HepG2 (cell line): ENCODE measurements at regions not wholly inside any gene's neighbourhood (a gene's known extent, or its start where the extent isn't known, plus 50 kb on each side); places are given as distances from the start of the nearest gene placed in this dataset.

Source experiments
- ATAC-seq: fragments of 200-7000 bp; cut with Tn5 transposase; 3 replicates; pipeline ENCODE4 v1.9.1; 2020; ENCODE audit warnings: mild to moderate bottlenecking, moderate library complexity
- BruUV-seq: library from RNA; stranded (reverse); fragments of 400-500 nt; replicated peaks from 2 replicates; lab custom pipeline; 2021; lab: Mats Ljungman, UMichigan
- CTCF ChIA-PET: fragments of 300-600 bp; formaldehyde crosslinking; extraction: SDS; loops from one replicate; lab custom pipeline; 2021; ENCODE audit warnings: low total read pairs, inconsistent platforms, low intra/inter-chr PET ratio; lab: Yijun Ruan, JAX
- POLR2A ChIA-PET: fragments of 350-600 bp; sonication (Branson Sonifier 250); formaldehyde crosslinking; loops from one replicate; lab custom pipeline; 2020; ENCODE audit warnings: antibody characterized with exemption, inconsistent platforms; lab: Yijun Ruan, JAX
- DNase-seq: peaks from one replicate; pipeline ENCODE4 v3.0.0-alpha.2; 2015; ENCODE audit warnings: low spot score
- FAIRE-seq: peaks from 3 replicates; lab custom pipeline; 2011; peaks lifted over from hg19 to GRCh38; lab: Jason Lieb, UNC
- H2AFZ ChIP-seq: one replicate; pipeline ENCODE4 v1.6.1; 2011; ENCODE audit warnings: low read length, inconsistent platforms
- H3K27ac ChIP-seq: fragments of 300-600 bp; 3 replicates; pipeline ENCODE4 v1.8.0; 2011; ENCODE audit warnings: mixed run types, mild to moderate bottlenecking, mixed read lengths, low read length, inconsistent platforms; ENCODE audit not compliant: insufficient read depth; ENCODE audit errors: extremely low read length
- H3K27me3 ChIP-seq, 2 experiments: fragments of 200-600 bp in 1 of 2; 2 replicates in 1 of 2; 3 replicates in 1 of 2; pipeline versions ENCODE4 v1.6.0 to v1.8.0; 2011; ENCODE audit warnings: low read length in 2 of 2, mild to moderate bottlenecking in 2 of 2, moderate library complexity in 2 of 2, inconsistent platforms in 1 of 2; ENCODE audit not compliant: insufficient read depth in 2 of 2, control insufficient read depth in 1 of 2
- H3K36me3 ChIP-seq, 2 experiments: fragments of 200-600 bp in 1 of 2; replicated peaks in 1 of 2; 2 replicates in 1 of 2; 3 replicates in 1 of 2; pipeline versions ENCODE4 v1.5.1 to v1.8.0; 2011; ENCODE audit warnings: low read length in 2 of 2, inconsistent platforms in 1 of 2; ENCODE audit not compliant: insufficient read depth in 2 of 2, control insufficient read depth in 1 of 2
- H3K4me1 ChIP-seq: 2 replicates; pipeline ENCODE4 v1.5.1; 2012; ENCODE audit warnings: low read length, inconsistent platforms; ENCODE audit not compliant: insufficient read depth
- H3K4me2 ChIP-seq: 2 replicates; pipeline ENCODE4 v1.6.0; 2011; ENCODE audit warnings: low read depth, low read length, inconsistent platforms
- H3K4me3 ChIP-seq, 3 experiments: fragments of 200-600 bp in 1 of 3; sonication (generic), shearing (Covaris generic) in 1 of 3; replicated peaks in 1 of 3; 2 replicates each; pipeline ENCODE4 v1.5.1; 2011 to 2016; ENCODE audit warnings: low read length in 3 of 3, inconsistent platforms in 2 of 3, low read depth in 2 of 3, mild to moderate bottlenecking in 2 of 3, control low read depth in 1 of 3, mixed read lengths in 1 of 3; ENCODE audit not compliant: insufficient read depth in 1 of 3
- H3K79me2 ChIP-seq: one replicate; pipeline ENCODE4 v1.6.1; 2011; ENCODE audit warnings: low read length, inconsistent platforms; ENCODE audit not compliant: insufficient read depth
- H3K9ac ChIP-seq: 2 replicates; pipeline ENCODE4 v1.6.0; 2011; ENCODE audit warnings: mild to moderate bottlenecking, low read depth, low read length, inconsistent platforms; ENCODE audit not compliant: insufficient read depth
- H3K9me3 ChIP-seq: 2 replicates; pipeline ENCODE4 v1.5.1; 2012; ENCODE audit warnings: mild to moderate bottlenecking, low read length
- H4K20me1 ChIP-seq: 2 replicates; pipeline ENCODE4 v1.6.0; 2011; ENCODE audit warnings: inconsistent platforms, mild to moderate bottlenecking, low read length, moderate library complexity; ENCODE audit not compliant: insufficient read depth
- ARHGAP35 ChIP-seq: sonication (generic); formaldehyde crosslinking; IDR thresholded peaks from 2 replicates; pipeline ENCODE4 v1.9.0; 2022; ENCODE audit warnings: mild to moderate bottlenecking, inconsistent platforms, moderate library complexity, missing genetic modification reagents, borderline replicate concordance
- ATF7 ChIP-seq, 2 experiments: fragments of 450-650 bp in 1 of 2; sonication (generic) in 1 of 2; formaldehyde crosslinking in 1 of 2; IDR thresholded peaks; 2 replicates each; pipeline versions ENCODE4 v1.4.0 to v1.6.1; 2016 to 2020; ENCODE audit warnings: antibody characterized with exemption in 1 of 2, mild to moderate bottlenecking in 1 of 2, missing genetic modification reagents in 1 of 2
- CHD2 ChIP-seq: IDR thresholded peaks from 2 replicates; pipeline ENCODE4 v1.6.1; 2011; ENCODE audit warnings: low read depth, low read length, improper control_type of control experiment
- CREB1 ChIP-seq, 2 experiments: fragments of 450-650 bp in 1 of 2; IDR thresholded peaks; 2 replicates each; pipeline ENCODE4 v1.6.1; 2016 to 2017; ENCODE audit warnings: control low read depth in 1 of 2, mild to moderate bottlenecking in 1 of 2, missing compliant biosample characterization in 1 of 2, missing genetic modification characterization in 1 of 2
- CREM ChIP-seq, 2 experiments: sonication (generic) in 1 of 2; formaldehyde crosslinking in 1 of 2; IDR thresholded peaks; 2 replicates each; pipeline versions ENCODE4 v1.4.0 to v1.6.1; 2016 to 2020; ENCODE audit warnings: antibody characterized with exemption in 1 of 2, mild to moderate bottlenecking in 1 of 2, missing genetic modification reagents in 1 of 2
- DNMT1 ChIP-seq: sonication (generic); formaldehyde crosslinking; IDR thresholded peaks from 2 replicates; pipeline ENCODE4 v1.5.1; 2020; ENCODE audit warnings: mild to moderate bottlenecking, missing genetic modification reagents
- KDM6A ChIP-seq: IDR thresholded peaks from 2 replicates; pipeline ENCODE4 v1.6.1; 2016; ENCODE audit warnings: low read depth
- MBD4 ChIP-seq: IDR thresholded peaks from 2 replicates; pipeline ENCODE4 v1.6.1; 2012; ENCODE audit warnings: low read length, inconsistent platforms, borderline replicate concordance
- NR2C2 ChIP-seq: sonication (generic); formaldehyde crosslinking; IDR thresholded peaks from 2 replicates; pipeline ENCODE4 v1.4.0; 2020; ENCODE audit warnings: missing genetic modification reagents, mild to moderate bottlenecking, moderate library complexity, borderline replicate concordance
- RARG ChIP-seq: sonication (generic); formaldehyde crosslinking; IDR thresholded peaks from 2 replicates; pipeline ENCODE4 v1.4.0; 2020; ENCODE audit warnings: low read depth, mild to moderate bottlenecking, missing genetic modification reagents
- RBFOX2 ChIP-seq: fragments of 200-400 bp; formaldehyde crosslinking; IDR thresholded peaks from 2 replicates; pipeline ENCODE4 v1.6.1; 2017; ENCODE audit warnings: low read depth, mild to moderate bottlenecking, low read length
- RNF2 ChIP-seq: fragments of 450-650 bp; conservative IDR thresholded peaks from 2 replicates; pipeline ENCODE4 v1.6.1; 2016; ENCODE audit warnings: low read depth
- SMARCE1 ChIP-seq: fragments of 450-650 bp; IDR thresholded peaks from 2 replicates; pipeline ENCODE4 v1.6.1; 2017; ENCODE audit warnings: borderline replicate concordance
- TCF7 ChIP-seq: sonication (generic); IDR thresholded peaks from 2 replicates; pipeline ENCODE4 v1.6.1; 2016; ENCODE audit warnings: antibody characterized with exemption, low read depth
- ZKSCAN8 ChIP-seq: IDR thresholded peaks from 2 replicates; pipeline ENCODE4 v1.6.1; 2016; ENCODE audit warnings: borderline replicate concordance, missing genetic modification reagents, missing compliant biosample characterization
- ZNF260 ChIP-seq: sonication (generic); formaldehyde crosslinking; IDR thresholded peaks from 2 replicates; pipeline ENCODE4 v1.4.0; 2020; ENCODE audit warnings: missing genetic modification reagents, low read depth, mild to moderate bottlenecking, borderline replicate concordance
- ZNF333 ChIP-seq: sonication (generic); formaldehyde crosslinking; IDR thresholded peaks from 2 replicates; pipeline ENCODE4 v1.4.0; 2020; ENCODE audit warnings: mild to moderate bottlenecking, missing genetic modification reagents, borderline replicate concordance
- ZNF382 ChIP-seq: sonication (generic); formaldehyde crosslinking; IDR thresholded peaks from 2 replicates; pipeline ENCODE4 v1.5.0; 2020; ENCODE audit warnings: missing genetic modification reagents, mild to moderate bottlenecking, borderline replicate concordance
- ZNF607 ChIP-seq: sonication (generic); formaldehyde crosslinking; IDR thresholded peaks from 2 replicates; pipeline ENCODE4 v1.5.1; 2020; ENCODE audit warnings: missing genetic modification reagents, mild to moderate bottlenecking, borderline replicate concordance
- ZNF7 ChIP-seq: IDR thresholded peaks from 2 replicates; pipeline ENCODE4 v1.6.1; 2016; ENCODE audit warnings: missing biosample characterization, missing genetic modification reagents
- ZNF792 ChIP-seq: IDR thresholded peaks from 2 replicates; pipeline ENCODE4 v1.6.1; 2016
- WGBS: methylation state at CpG from one replicate; pipeline ENCODE4 v1.1.6; 2017; ENCODE audit warnings: low lambda C conversion rate; 5-methylcytosine and 5-hydroxymethylcytosine counted together
- in situ Hi-C: cut with HindIII; loops from 2 replicates; pipeline ENCODE4 v1.10.0; 2017; ENCODE audit warnings: low pct_unique_long_range_greater_than_20kb; ENCODE audit not compliant: extremely low pct_ligation_motif_present
- intact Hi-C: fragments of 100-400 bp; cut with micrococcal nuclease; formaldehyde crosslinking; loops from one replicate; pipeline ENCODE4 v1.10.0; 2022; ENCODE audit not compliant: unreplicated experiment

DNA sequence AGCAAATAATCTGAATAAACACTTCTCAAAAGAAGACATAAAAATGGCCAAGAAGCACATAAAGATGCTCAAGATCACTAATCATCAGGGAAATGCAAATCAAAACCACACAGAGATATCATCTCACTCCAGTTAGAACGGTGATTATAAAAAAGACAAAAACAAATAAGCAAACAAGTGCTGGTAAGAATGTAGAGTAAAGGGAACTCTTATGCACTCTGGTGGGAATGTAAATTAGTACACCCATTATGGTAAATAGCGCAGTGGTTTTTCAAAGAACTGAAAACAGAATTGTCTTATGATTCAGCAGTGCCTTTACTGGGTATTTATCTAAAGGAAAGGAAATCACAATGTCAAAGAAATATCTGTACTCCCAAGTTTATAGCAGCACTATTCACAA lies 343.2 kb downstream of the HAPSTR1 start:
- no peak for FAIRE-seq
- CTCF ChIA-PET = no interaction called here
- no peak overlapping the region for H2AFZ ChIP-seq
- no TSS peak for BruUV-seq
- in situ Hi-C loops = no loop called here
- TF ChIP-seq ZNF792 (CRISPR knock-in tag) (no peak), NR2C2 (CRISPR knock-in tag) (no peak), RBFOX2 (no peak), SMARCE1 (no peak), RARG (CRISPR knock-in tag) (no peak), ZNF382 (CRISPR knock-in tag) (no peak), CREB1 (IDR thresholded peaks at IDR 0.05) (no peak), CREB1 (CRISPR knock-in tag; IDR thresholded peaks at IDR 0.05) (no peak), RNF2 (no peak)
- TF ChIP-seq, all 625 proteins: peak for 0
- intact Hi-C loops = no loop called here
- ATAC-seq (no peak), DNase-seq (no peak)
- no peaks in the 10 kb centered on the region for H4K20me1 ChIP-seq
- POLR2A ChIA-PET = no interaction called here
- H3K79me2 ChIP-seq = no peaks in the 10 kb centered on the region
- 0 out of 2 replicates have a peak, but pooled peaks cover 7% of the 10 kb centered on the region for H3K9me3 ChIP-seq
- no peaks in the 10 kb centered on the region for H3K4me1 ChIP-seq
- H3K36me3 ChIP-seq = no peaks in the 10 kb centered on the region
- 8% methylated on average over 2 of the region's 2 CpGs for WGBS
- no peak overlapping the region for H3K4me2 ChIP-seq
- no peaks in the 10 kb centered on the region for H3K27me3 ChIP-seq
- H3K4me3 ChIP-seq = no peak overlapping the region
- H3K27ac ChIP-seq = no peak overlapping the region
- H3K9ac ChIP-seq = no peak overlapping the region

GRCh38 chr16:9436175-9436574 lies 344.7 kb downstream of the HAPSTR1 start:
- no peaks in the 10 kb centered on the region for H4K20me1 ChIP-seq
- H3K9me3 ChIP-seq = 0 out of 2 replicates have a peak, but pooled peaks cover 7% of the 10 kb centered on the region
- 10% methylated on average over 6 of the region's 6 CpGs for WGBS
- H3K4me2 ChIP-seq = no peak overlapping the region
- no peak for TF ChIP-seq CHD2
- no peak for TF ChIP-seq KDM6A
- TF ChIP-seq ZKSCAN8 = no peak
- TF ChIP-seq ZNF607 (CRISPR knock-in tag) = no peak
- TF ChIP-seq MBD4 = no peak
- peak; percentile 76 for TF ChIP-seq CREB1 (IDR thresholded peaks at IDR 0.05)
- no peak for TF ChIP-seq CREB1 (CRISPR knock-in tag; IDR thresholded peaks at IDR 0.05)
- no peak for TF ChIP-seq ZNF333 (CRISPR knock-in tag)
- TF ChIP-seq ZNF7 (CRISPR knock-in tag) = no peak
- TF ChIP-seq CREM (IDR thresholded peaks at IDR 0.05) = no peak
- TF ChIP-seq CREM (CRISPR knock-in tag; IDR thresholded peaks at IDR 0.05) = no peak
- TF ChIP-seq ZNF260 = no peak
- peak; percentile 87 for TF ChIP-seq ATF7 (IDR thresholded peaks at IDR 0.05)
- TF ChIP-seq ATF7 (CRISPR knock-in tag; IDR thresholded peaks at IDR 0.05) = no peak
- no peak for TF ChIP-seq DNMT1 (CRISPR knock-in tag)
- TF ChIP-seq ARHGAP35 (CRISPR knock-in tag) = no peak
- TF ChIP-seq TCF7 = no peak
- CTCF ChIA-PET = no interaction called here
- H3K9ac ChIP-seq = no peak overlapping the region
- no peaks in the 10 kb centered on the region for H3K36me3 ChIP-seq
- no peaks in the 10 kb centered on the region for H3K27me3 ChIP-seq
- no peak for ATAC-seq
- no peak overlapping the region for H2AFZ ChIP-seq
- no peaks in the 10 kb centered on the region for H3K4me1 ChIP-seq
- POLR2A ChIA-PET = no interaction called here
- BruUV-seq = no TSS peak
- intact Hi-C loops = no loop called here
- DNase-seq = no peak
- in situ Hi-C loops = no loop called here
- no peak overlapping the region for H3K4me3 ChIP-seq
- FAIRE-seq = no peak
- no peak overlapping the region for H3K27ac ChIP-seq
- H3K79me2 ChIP-seq = no peaks in the 10 kb centered on the region
